Muscle layer of colon (tissue), 2 donors: ENCODE measurements at regions not wholly inside any gene's neighbourhood (a gene's known extent, or its start where the extent isn't known, plus 50 kb on each side); places are given as distances from the start of the nearest gene placed in this dataset.

Source experiments
- H3K27ac ChIP-seq: one replicate; pipeline ENCODE4 v1.7.0; 2013; ENCODE audit warnings: low read depth, mild to moderate bottlenecking, low read length, moderate library complexity
- H3K27me3 ChIP-seq, 2 donors: one replicate each; pipeline ENCODE4 v1.7.0; 2013; ENCODE audit warnings: low read length in 2 of 2, mild to moderate bottlenecking in 2 of 2; ENCODE audit not compliant: insufficient read depth in 2 of 2, control insufficient read depth in 1 of 2
- H3K36me3 ChIP-seq: one replicate; pipeline ENCODE4 v1.7.0; 2013; ENCODE audit warnings: mild to moderate bottlenecking, low read length; ENCODE audit not compliant: insufficient read depth
- H3K4me1 ChIP-seq: one replicate; pipeline ENCODE4 v1.7.0; 2013; ENCODE audit warnings: mild to moderate bottlenecking, low read length; ENCODE audit not compliant: insufficient read depth
- H3K4me3 ChIP-seq, 2 donors: one replicate each; pipeline ENCODE4 v1.7.0; 2013; ENCODE audit warnings: low read length in 2 of 2, low read depth in 1 of 2, mild to moderate bottlenecking in 1 of 2, moderate library complexity in 1 of 2
- H3K9ac ChIP-seq: one replicate; pipeline ENCODE4 v1.7.0; 2013; ENCODE audit warnings: low read length
- H3K9me3 ChIP-seq: one replicate; pipeline ENCODE4 v1.7.0; 2013; ENCODE audit warnings: mild to moderate bottlenecking, low read length
- donor health status: abdominal sarcoma.
- donor health status: Adenocarcinoma of cecum.

DNA sequence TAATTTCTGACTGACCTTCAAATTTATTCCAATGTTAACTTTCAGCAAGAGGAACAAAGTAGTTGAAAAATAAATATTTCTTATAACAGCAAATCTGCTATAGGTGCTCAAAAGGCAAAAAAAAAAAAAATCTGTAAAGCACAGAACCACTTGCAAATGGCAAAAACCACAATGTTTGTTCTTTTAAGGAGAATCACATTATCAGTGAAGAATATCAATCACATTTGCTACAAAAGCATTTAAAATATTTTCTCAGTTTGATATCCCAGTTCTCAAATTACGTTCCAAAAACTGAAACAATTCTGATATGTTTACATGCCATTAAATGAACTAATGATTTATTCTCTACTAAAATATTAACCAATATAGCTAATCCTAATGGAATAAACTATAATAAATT is 163.3 kb downstream of the METTL4 start:
- H3K4me3 ChIP-seq: no peak overlapping the region
- H3K27ac ChIP-seq: no peak overlapping the region
- H3K36me3 ChIP-seq: no peaks in the 10 kb centered on the region
- no peak overlapping the region for H3K9ac ChIP-seq
- no peaks in the 10 kb centered on the region for H3K4me1 ChIP-seq
- no peaks in the 10 kb centered on the region for H3K9me3 ChIP-seq
- no peaks in the 10 kb centered on the region for H3K27me3 ChIP-seq

DNA sequence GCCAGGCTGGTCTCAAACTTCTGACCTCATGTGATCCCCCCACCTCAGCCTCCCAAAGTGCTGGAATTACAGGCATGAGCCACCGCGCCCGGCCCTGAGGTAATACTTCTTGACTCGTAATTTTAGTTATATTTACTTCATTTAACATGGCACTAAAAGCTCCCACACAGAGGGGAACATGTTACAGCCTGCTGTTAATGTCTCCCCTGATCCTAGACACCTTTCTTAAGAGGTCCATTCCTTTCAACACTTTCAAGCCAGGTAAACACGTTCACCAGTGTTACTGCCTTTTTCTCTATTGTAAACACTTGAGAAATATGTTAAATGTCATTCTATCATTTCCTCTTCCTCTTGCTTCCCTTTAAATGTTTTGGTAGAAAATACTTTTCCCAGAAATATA is 161.4 kb downstream of the METTL4 start:
- H3K4me3 ChIP-seq: no peak overlapping the region
- no peaks in the 10 kb centered on the region for H3K36me3 ChIP-seq
- H3K4me1 ChIP-seq: no peaks in the 10 kb centered on the region
- no peak overlapping the region for H3K27ac ChIP-seq
- no peaks in the 10 kb centered on the region for H3K27me3 ChIP-seq
- H3K9ac ChIP-seq: no peak overlapping the region
- no peaks in the 10 kb centered on the region for H3K9me3 ChIP-seq

DNA sequence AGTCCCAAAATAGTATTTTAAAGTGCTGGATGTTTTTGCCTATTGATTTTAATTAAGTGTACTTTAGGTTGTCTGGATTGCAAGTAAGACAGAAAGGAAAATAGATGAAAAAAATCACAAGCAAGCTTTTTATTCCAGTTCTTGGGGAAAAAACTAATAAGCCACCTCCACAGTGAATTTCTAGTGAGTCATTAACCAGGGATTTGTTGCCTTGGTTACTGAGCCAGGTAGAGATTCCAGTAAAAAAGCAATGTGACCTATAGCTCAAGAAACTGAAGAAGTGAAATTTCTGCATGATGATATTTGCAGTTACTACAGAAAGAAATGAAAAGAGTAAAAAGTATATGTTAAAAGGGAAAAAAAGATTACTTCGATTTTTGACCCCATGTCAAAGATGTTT is 160.6 kb downstream of the METTL4 start:
- Histone ChIP-seq H3K27ac (no peak overlapping the region), H3K36me3 (no peaks in the 10 kb centered on the region), H3K9me3 (no peaks in the 10 kb centered on the region), H3K4me1 (no peaks in the 10 kb centered on the region), H3K27me3 (no peaks in the 10 kb centered on the region), H3K9ac (no peak overlapping the region), H3K4me3 (no peak overlapping the region)

DNA sequence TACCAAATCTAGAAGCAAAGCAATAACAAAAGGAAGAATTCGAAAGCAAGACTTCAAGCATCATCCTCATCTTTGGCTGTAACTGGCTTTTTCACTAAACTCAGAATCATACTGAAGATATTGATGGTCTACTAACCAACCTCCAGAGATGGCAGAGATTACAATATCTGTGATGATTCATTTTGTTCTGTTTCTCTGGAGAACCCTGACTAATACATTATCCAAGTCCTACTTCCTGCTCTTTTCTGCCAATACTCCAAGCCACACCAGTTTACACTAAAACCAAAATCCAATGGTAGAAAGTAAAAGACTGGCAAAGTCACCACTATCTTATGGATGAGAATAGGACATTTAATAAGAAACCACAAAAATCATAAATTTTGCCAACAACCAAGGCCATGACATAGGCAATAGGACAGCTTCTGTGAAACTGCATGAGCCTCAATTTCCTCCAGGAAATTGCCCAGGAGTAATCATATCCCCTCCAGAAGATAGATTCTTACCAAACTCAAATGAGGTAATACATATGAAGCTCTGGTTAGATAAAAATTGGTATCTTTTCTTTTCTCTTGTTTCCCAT is 159.8 kb downstream of the METTL4 start:
- no peaks in the 10 kb centered on the region for H3K9me3 ChIP-seq
- H3K9ac ChIP-seq: no peak overlapping the region
- no peak overlapping the region for H3K4me3 ChIP-seq
- no peaks in the 10 kb centered on the region for H3K36me3 ChIP-seq
- no peak overlapping the region for H3K27ac ChIP-seq
- H3K27me3 ChIP-seq: no peaks in the 10 kb centered on the region
- no peaks in the 10 kb centered on the region for H3K4me1 ChIP-seq

- Histone ChIP-seq H3K4me3 (no peak overlapping the region), H3K9me3 (no peaks in the 10 kb centered on the region), H3K27me3 (no peaks in the 10 kb centered on the region), H3K27ac (no peak overlapping the region), H3K36me3 (no peaks in the 10 kb centered on the region), H3K9ac (no peak overlapping the region), H3K4me1 (no peaks in the 10 kb centered on the region)
Measured at GRCh38 chr18:2412281-2412680, 159.0 kb downstream of the METTL4 start.

DNA sequence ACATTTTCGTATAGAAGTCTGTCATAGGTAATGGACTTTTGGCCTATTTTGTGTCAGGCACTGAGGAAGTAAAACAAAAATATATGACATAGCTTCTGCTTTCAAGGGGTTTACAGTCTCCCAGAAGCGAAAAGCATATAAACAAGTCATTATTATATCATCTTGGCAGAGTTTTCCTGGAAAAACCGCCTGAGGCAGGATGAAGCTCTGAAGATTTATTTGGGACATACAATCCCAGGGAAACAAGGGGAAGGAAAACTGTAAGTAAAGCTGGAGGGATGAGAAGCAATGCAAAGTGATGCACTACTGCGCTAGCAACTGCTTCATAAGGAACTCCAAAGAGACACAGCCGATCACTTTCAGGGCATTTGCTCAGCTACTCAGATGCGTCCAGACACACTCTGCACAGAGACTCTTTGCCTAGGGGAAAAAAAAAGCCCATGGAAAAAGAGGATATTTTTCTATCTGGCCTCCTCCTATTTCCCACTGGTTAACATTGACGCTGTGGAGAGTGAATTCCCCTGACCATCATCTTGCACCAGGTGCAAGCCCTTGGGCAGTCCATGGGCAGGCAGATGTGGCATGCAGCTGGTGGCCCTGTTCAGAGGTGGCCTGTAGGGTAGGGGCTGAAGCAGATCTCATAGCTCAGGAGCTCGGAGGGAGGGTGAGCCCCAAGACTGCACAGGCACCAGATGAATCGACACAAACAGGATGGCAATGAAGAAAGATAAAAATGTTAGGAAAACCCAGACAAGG is 158.1 kb downstream of the METTL4 start:
- H3K4me3 ChIP-seq: no peak overlapping the region
- no peak overlapping the region for H3K9ac ChIP-seq
- no peaks in the 10 kb centered on the region for H3K4me1 ChIP-seq
- H3K27me3 ChIP-seq: no peaks in the 10 kb centered on the region
- no peaks in the 10 kb centered on the region for H3K36me3 ChIP-seq
- H3K9me3 ChIP-seq: no peaks in the 10 kb centered on the region
- H3K27ac ChIP-seq: no peak overlapping the region

DNA sequence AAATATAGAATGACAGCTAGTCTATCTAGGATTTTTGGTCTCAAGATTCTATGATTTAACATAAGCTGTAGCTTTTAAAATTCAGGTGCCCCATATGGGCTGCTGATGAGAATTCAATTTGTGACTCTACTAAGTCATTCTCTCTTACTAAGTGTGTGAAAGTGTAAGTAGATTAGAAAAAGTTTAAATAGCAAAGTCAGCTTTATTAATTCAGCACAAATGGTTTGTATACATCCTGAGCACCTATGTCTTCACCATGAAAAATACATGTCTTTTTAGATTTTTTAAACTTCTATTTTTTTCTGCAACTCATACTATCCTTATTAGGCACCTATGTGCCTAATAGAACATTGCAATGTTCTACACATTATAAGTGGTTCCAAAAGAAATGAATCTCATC is 157.1 kb downstream of the METTL4 start:
- Histone ChIP-seq H3K9me3 (no peaks in the 10 kb centered on the region), H3K27me3 (no peaks in the 10 kb centered on the region), H3K4me3 (no peak overlapping the region), H3K36me3 (no peaks in the 10 kb centered on the region), H3K27ac (no peak overlapping the region), H3K9ac (no peak overlapping the region), H3K4me1 (no peaks in the 10 kb centered on the region)

- Histone ChIP-seq H3K4me3 (no peak overlapping the region), H3K36me3 (no peaks in the 10 kb centered on the region), H3K9ac (no peak overlapping the region), H3K27ac (no peak overlapping the region), H3K27me3 (no peaks in the 10 kb centered on the region), H3K9me3 (no peaks in the 10 kb centered on the region), H3K4me1 (no peaks in the 10 kb centered on the region)
Measured at GRCh38 chr18:2415656-2416055, 155.6 kb downstream of the METTL4 start.

GRCh38 chr18:2417861-2418610 is 153.3 kb downstream of the METTL4 start:
- Histone ChIP-seq H3K27ac (no peak overlapping the region), H3K9ac (no peak overlapping the region), H3K4me1 (no peaks in the 10 kb centered on the region), H3K27me3 (no peaks in the 10 kb centered on the region), H3K36me3 (no peaks in the 10 kb centered on the region), H3K9me3 (no peaks in the 10 kb centered on the region), H3K4me3 (no peak overlapping the region)

DNA sequence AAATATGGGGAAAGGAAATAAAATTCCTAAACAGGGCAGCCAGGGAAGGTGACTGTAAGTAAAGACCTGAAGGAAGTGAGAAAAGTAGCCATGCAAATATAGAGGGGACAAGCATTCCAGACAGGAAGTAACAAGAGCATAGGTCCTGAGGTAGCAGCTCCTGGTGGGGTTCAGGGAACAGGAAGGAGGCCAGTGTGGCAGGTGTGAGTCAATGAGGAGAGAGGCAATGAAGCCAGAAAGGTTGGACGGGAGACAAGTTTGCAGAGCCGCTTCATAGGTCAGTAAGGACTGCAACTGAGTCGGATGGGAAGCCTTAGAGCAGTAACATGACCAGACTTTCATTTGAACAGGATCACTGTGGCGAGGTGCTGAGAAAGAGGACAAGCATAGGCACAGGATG is 150.9 kb downstream of the METTL4 start:
- H3K9ac ChIP-seq: no peak overlapping the region
- no peaks in the 10 kb centered on the region for H3K4me1 ChIP-seq
- H3K27ac ChIP-seq: no peak overlapping the region
- H3K36me3 ChIP-seq: no peaks in the 10 kb centered on the region
- no peaks in the 10 kb centered on the region for H3K9me3 ChIP-seq
- H3K27me3 ChIP-seq: no peaks in the 10 kb centered on the region
- H3K4me3 ChIP-seq: no peak overlapping the region

DNA sequence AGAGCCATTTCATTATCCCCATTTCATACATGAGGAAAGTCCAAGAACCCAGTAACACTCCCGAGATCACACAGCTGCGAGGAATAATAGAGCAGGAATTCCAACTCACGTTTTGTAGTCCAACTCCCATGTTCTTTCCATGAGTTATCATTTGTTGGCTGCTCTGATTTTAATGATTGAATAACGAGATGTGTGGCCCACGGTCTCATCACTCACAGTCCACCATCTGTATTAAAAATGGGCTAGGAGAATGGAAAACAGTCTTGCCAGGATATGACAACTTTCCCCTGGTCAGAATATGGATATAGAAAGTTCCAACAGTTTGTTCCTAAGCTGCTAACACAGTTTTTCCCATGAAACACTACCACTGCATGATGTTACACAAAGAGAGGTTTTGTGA is 147.5 kb downstream of the METTL4 start:
- no peaks in the 10 kb centered on the region for H3K4me1 ChIP-seq
- H3K27me3 ChIP-seq: no peaks in the 10 kb centered on the region
- no peak overlapping the region for H3K9ac ChIP-seq
- H3K4me3 ChIP-seq: no peak overlapping the region
- no peak overlapping the region for H3K27ac ChIP-seq
- H3K36me3 ChIP-seq: no peaks in the 10 kb centered on the region
- no peaks in the 10 kb centered on the region for H3K9me3 ChIP-seq
